K562 (cell line): ENCODE measurements at regions not wholly inside any gene's neighbourhood (a gene's known extent, or its start where the extent isn't known, plus 50 kb on each side); places are given as distances from the start of the nearest gene placed in this dataset.
A peak's percentile ranks its signal among the peaks of the same experiment; 100 is the strongest.

ENCODE experiments used
- AFF1 ChIP-seq, 2 experiments: fragments of 450-650 bp; IDR thresholded peaks; 2 replicates each; pipeline ENCODE4 v1.6.1; 2018; ENCODE audit warnings: mild to moderate bottlenecking in 2 of 2, low read depth in 1 of 2; ENCODE audit not compliant: partially characterized antibody in 2 of 2
- ARID2 ChIP-seq: fragments of 450-650 bp; IDR thresholded peaks from 2 replicates; pipeline ENCODE4 v1.6.1; 2017; ENCODE audit warnings: antibody characterized with exemption, mild to moderate bottlenecking
- KAT7 ChIP-seq: sonication (generic); formaldehyde crosslinking; IDR thresholded peaks from 2 replicates; pipeline ENCODE4 v1.8.0; 2022; ENCODE audit warnings: missing genetic modification reagents, mild to moderate bottlenecking, borderline replicate concordance
- NR2C2 ChIP-seq, 2 experiments: fragments of 200-800 bp in 1 of 2; sonication (Bioruptor generic) in 1 of 2; sonication (generic) in 1 of 2; formaldehyde crosslinking in 1 of 2; IDR thresholded peaks; 2 replicates each; pipeline versions ENCODE4 v1.6.1 to v1.8.0; 2016 to 2022; ENCODE audit warnings: mild to moderate bottlenecking in 1 of 2, missing compliant biosample characterization in 1 of 2, missing genetic modification characterization in 1 of 2, missing genetic modification reagents in 1 of 2
- PHF8 ChIP-seq: fragments of 200-600 bp; sonication (generic); IDR thresholded peaks from 2 replicates; pipeline ENCODE4 v1.6.1; 2012; ENCODE audit warnings: mixed run types, mild to moderate bottlenecking, inconsistent platforms, low read length, moderate library complexity, borderline replicate concordance
- PPARD ChIP-seq: fragments of 250-450 bp; sonication (Bioruptor Pico); IDR thresholded peaks from 2 replicates; pipeline ENCODE4 v1.8.0; 2022; ENCODE audit warnings: inconsistent platforms, mild to moderate bottlenecking, moderate library complexity
- RUNX1 ChIP-seq: sonication (generic); IDR thresholded peaks from 2 replicates; pipeline ENCODE4 v1.6.1; 2016; ENCODE audit warnings: antibody characterized with exemption, low read depth
- TAL1 ChIP-seq: fragments of 450-650 bp; IDR thresholded peaks from 2 replicates; pipeline ENCODE4 v1.6.1; 2016; ENCODE audit warnings: mild to moderate bottlenecking
- UBTF ChIP-seq, 2 experiments: IDR thresholded peaks; 2 replicates each; pipeline ENCODE4 v1.6.1; 2012; ENCODE audit warnings: improper control_type of control experiment in 2 of 2, low read depth in 2 of 2, low read length in 2 of 2, borderline replicate concordance in 1 of 2
- ZC3H8 ChIP-seq: fragments of 450-650 bp; IDR thresholded peaks from 2 replicates; pipeline ENCODE4 v1.6.1; 2017
- ZNF436 ChIP-seq: fragments of 250-450, 450-650 bp; sonication (Bioruptor Pico); formaldehyde crosslinking; IDR thresholded peaks from 2 replicates; pipeline ENCODE4 v1.7.0; 2020; ENCODE audit warnings: mild to moderate bottlenecking
- TF ChIP-seq, protein P1 (sequence below): fragments of 200-400 bp; formaldehyde crosslinking; IDR thresholded peaks from 2 replicates; pipeline ENCODE4 v1.6.1; 2017; ENCODE audit warnings: mild to moderate bottlenecking, low read depth, low read length, moderate library complexity
- TF ChIP-seq, protein P2 (sequence below): fragments of 450-650 bp; formaldehyde crosslinking; IDR thresholded peaks from 2 replicates; pipeline ENCODE4 v1.4.0; 2022; ENCODE audit warnings: missing genetic modification characterization
- TF ChIP-seq, protein P3 (sequence below), 2 experiments: fragments of 450-650 bp in 1 of 2; IDR thresholded peaks; 2 replicates each; pipeline ENCODE4 v1.6.1; 2011 to 2017; ENCODE audit warnings: low read depth in 2 of 2, antibody characterized with exemption in 1 of 2, borderline replicate concordance in 1 of 2, low read length in 1 of 2, mild to moderate bottlenecking in 1 of 2, mixed read lengths in 1 of 2; ENCODE audit not compliant: control insufficient read depth in 1 of 2

- TF ChIP-seq AFF1 (IDR thresholded peaks at IDR 0.05; ENCODE audit: low read depth in 1 of 2, partially characterized antibody in 2 of 2) (peak in 1 of 2 experiments; percentile 27), PHF8 (0 out of 2 replicates have a peak, but pooled peaks have one; percentile 15), ZNF436 (CRISPR knock-in tag) (no peak), UBTF (IDR thresholded peaks at IDR 0.05; ENCODE audit: borderline replicate concordance in 1 of 2, low read depth in 2 of 2, low read length in 2 of 2) (peak in 1 of 2 experiments; percentile 32; a peak in 2 of 4 replicates), KAT7 (CRISPR knock-in tag) (peak; percentile 11; the same call in 1 of the 2 replicates), ZC3H8 (no peak), ARID2 (no peak), NR2C2 (CRISPR knock-in tag; IDR thresholded peaks at IDR 0.05) (no peak), NR2C2 (tag; IDR thresholded peaks at IDR 0.05) (no peak; the same call in 1 of the 2 replicates), TAL1 (no peak), RUNX1 (no peak), PPARD (CRISPR knock-in tag) (no peak)
- TF ChIP-seq, protein P1, sequence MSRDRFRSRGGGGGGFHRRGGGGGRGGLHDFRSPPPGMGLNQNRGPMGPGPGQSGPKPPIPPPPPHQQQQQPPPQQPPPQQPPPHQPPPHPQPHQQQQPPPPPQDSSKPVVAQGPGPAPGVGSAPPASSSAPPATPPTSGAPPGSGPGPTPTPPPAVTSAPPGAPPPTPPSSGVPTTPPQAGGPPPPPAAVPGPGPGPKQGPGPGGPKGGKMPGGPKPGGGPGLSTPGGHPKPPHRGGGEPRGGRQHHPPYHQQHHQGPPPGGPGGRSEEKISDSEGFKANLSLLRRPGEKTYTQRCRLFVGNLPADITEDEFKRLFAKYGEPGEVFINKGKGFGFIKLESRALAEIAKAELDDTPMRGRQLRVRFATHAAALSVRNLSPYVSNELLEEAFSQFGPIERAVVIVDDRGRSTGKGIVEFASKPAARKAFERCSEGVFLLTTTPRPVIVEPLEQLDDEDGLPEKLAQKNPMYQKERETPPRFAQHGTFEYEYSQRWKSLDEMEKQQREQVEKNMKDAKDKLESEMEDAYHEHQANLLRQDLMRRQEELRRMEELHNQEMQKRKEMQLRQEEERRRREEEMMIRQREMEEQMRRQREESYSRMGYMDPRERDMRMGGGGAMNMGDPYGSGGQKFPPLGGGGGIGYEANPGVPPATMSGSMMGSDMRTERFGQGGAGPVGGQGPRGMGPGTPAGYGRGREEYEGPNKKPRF = no peak
- TF ChIP-seq, protein P2, sequence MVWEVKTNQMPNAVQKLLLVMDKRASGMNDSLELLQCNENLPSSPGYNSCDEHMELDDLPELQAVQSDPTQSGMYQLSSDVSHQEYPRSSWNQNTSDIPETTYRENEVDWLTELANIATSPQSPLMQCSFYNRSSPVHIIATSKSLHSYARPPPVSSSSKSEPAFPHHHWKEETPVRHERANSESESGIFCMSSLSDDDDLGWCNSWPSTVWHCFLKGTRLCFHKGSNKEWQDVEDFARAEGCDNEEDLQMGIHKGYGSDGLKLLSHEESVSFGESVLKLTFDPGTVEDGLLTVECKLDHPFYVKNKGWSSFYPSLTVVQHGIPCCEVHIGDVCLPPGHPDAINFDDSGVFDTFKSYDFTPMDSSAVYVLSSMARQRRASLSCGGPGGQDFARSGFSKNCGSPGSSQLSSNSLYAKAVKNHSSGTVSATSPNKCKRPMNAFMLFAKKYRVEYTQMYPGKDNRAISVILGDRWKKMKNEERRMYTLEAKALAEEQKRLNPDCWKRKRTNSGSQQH = no peak
- TF ChIP-seq, protein P3, sequence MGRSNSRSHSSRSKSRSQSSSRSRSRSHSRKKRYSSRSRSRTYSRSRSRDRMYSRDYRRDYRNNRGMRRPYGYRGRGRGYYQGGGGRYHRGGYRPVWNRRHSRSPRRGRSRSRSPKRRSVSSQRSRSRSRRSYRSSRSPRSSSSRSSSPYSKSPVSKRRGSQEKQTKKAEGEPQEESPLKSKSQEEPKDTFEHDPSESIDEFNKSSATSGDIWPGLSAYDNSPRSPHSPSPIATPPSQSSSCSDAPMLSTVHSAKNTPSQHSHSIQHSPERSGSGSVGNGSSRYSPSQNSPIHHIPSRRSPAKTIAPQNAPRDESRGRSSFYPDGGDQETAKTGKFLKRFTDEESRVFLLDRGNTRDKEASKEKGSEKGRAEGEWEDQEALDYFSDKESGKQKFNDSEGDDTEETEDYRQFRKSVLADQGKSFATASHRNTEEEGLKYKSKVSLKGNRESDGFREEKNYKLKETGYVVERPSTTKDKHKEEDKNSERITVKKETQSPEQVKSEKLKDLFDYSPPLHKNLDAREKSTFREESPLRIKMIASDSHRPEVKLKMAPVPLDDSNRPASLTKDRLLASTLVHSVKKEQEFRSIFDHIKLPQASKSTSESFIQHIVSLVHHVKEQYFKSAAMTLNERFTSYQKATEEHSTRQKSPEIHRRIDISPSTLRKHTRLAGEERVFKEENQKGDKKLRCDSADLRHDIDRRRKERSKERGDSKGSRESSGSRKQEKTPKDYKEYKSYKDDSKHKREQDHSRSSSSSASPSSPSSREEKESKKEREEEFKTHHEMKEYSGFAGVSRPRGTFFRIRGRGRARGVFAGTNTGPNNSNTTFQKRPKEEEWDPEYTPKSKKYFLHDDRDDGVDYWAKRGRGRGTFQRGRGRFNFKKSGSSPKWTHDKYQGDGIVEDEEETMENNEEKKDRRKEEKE (IDR thresholded peaks at IDR 0.05; ENCODE audit: borderline replicate concordance in 1 of 2, control insufficient read depth in 1 of 2, low read depth in 2 of 2, low read length in 1 of 2) = no peak
Measured at GRCh38 chr19:28541029-28541428, 671.9 kb downstream of the UQCRFS1 start (continued).
